ENCODE measurements at regions not wholly inside any gene's neighbourhood (a gene's known extent, or its start where the extent isn't known, plus 50 kb on each side); places are given as distances from the start of the nearest gene placed in this dataset.

- TF ChIP-seq PBX3 (CRISPR knock-in tag; IDR thresholded peaks at IDR 0.05) (no peak), GFI1B (tag by site-specific recombination; IDR thresholded peaks at IDR 0.05) (no peak), ZNF266 (tag by site-specific recombination; IDR thresholded peaks at IDR 0.05; ENCODE audit: low read depth) (no peak), ZNF843 (tag by site-specific recombination; IDR thresholded peaks at IDR 0.05) (no peak), GLI4 (tag by site-specific recombination; IDR thresholded peaks at IDR 0.05) (no peak)
These were observed 130.9 kb upstream of the CD93 start (continued) for GRCh38 chr20:23217023-23217422.

- Histone ChIP-seq H3K36me3 (ENCODE audit: control insufficient read depth in 2 of 2, insufficient read depth in 1 of 2, low read length in 2 of 2) (no peaks in the 10 kb centered on the region), H3K9me3 (ENCODE audit: control insufficient read depth, insufficient read depth, low read depth, low read length) (no peaks in the 10 kb centered on the region), H3K4me1 (ENCODE audit: control insufficient read depth, insufficient read depth, low read length) (no peaks in the 10 kb centered on the region), H3K27ac (ENCODE audit: extremely low read depth, low read depth, low read length) (no peak overlapping the region), H3K4me3 (ENCODE audit: low read depth, low read length) (no peak overlapping the region)
- ChIA-PET POLR2A (no interaction called here), CTCF (no interaction called here)
- TF ChIP-seq ZNF600 (tag by site-specific recombination; IDR thresholded peaks at IDR 0.05), result no peak
- TF ChIP-seq ZNF274 (IDR thresholded peaks at IDR 0.05; ENCODE audit: low read length), result no peak
- TF ChIP-seq ZNF274 (tag by site-specific recombination; IDR thresholded peaks at IDR 0.05; ENCODE audit: borderline replicate concordance), result no peak
- TF ChIP-seq SALL2 (tag by site-specific recombination; IDR thresholded peaks at IDR 0.05; ENCODE audit: borderline replicate concordance), result no peak
- no peak for TF ChIP-seq ZNF362 (tag by site-specific recombination; IDR thresholded peaks at IDR 0.05)
- no peak for TF ChIP-seq INSM2 (tag by site-specific recombination; IDR thresholded peaks at IDR 0.05)
- TF ChIP-seq ZNF292 (tag by site-specific recombination; IDR thresholded peaks at IDR 0.05; ENCODE audit: borderline replicate concordance, low read depth), result no peak
- no peak for TF ChIP-seq ZNF114 (tag by site-specific recombination; IDR thresholded peaks at IDR 0.05)
- TF ChIP-seq PRDM2 (tag by site-specific recombination; IDR thresholded peaks at IDR 0.05; ENCODE audit: borderline replicate concordance), result no peak
- no peak for TF ChIP-seq GLI4 (tag by site-specific recombination; IDR thresholded peaks at IDR 0.05)
- TF ChIP-seq ZNF645 (tag by site-specific recombination; IDR thresholded peaks at IDR 0.05), result no peak
- TF ChIP-seq BCL11A (tag by site-specific recombination; IDR thresholded peaks at IDR 0.05; ENCODE audit: low read depth), result no peak
- no peak for TF ChIP-seq ZNF24 (tag by site-specific recombination; IDR thresholded peaks at IDR 0.05)
- no peak for TF ChIP-seq ZNF366 (tag by site-specific recombination; conservative IDR thresholded peaks at IDR 0.05)
- no peak for TF ChIP-seq ZNF654 (tag by site-specific recombination; IDR thresholded peaks at IDR 0.05; ENCODE audit: low read depth)
These were observed 129.3 kb upstream of the CD93 start for GRCh38 chr20:23215344-23215995.
